ENCODE measurements at regions not wholly inside any gene's neighbourhood (a gene's known extent, or its start where the extent isn't known, plus 50 kb on each side); places are given as distances from the start of the nearest gene placed in this dataset.

DNA sequence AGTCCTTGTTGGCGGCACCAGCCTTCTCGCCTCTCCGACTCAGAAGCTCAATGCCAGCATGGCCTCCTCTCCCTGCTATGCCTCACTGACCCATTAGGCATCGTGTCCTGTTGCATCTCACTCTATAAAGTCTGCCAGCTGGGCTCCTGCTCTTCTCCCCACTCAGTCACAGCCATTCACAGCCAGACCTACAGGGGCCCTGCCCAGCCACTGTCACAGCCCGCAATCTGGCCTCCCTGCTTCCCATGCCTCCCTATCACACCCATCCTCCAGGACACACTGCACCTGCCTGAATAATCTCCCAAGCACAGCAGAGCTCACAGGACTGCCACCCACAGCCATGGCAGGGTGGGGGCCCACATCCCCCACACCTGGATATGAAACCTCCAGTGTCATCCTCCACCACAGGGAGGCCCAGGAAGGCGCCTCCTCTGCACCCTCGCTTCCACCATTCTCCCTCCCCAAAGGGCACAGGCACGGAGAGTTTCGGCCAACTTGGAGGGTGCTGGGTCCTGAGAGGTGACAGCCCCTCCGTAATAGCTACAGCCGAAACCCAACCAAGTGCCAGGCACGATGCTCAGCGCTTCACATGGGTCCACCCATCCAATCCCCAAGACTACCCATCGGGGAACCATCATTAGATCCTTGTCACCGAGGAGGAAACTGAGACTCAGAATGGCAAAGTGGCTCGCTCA is 370.3 kb downstream of the BCL11B start:
- no peak overlapping the region for H2AFZ ChIP-seq

DNA sequence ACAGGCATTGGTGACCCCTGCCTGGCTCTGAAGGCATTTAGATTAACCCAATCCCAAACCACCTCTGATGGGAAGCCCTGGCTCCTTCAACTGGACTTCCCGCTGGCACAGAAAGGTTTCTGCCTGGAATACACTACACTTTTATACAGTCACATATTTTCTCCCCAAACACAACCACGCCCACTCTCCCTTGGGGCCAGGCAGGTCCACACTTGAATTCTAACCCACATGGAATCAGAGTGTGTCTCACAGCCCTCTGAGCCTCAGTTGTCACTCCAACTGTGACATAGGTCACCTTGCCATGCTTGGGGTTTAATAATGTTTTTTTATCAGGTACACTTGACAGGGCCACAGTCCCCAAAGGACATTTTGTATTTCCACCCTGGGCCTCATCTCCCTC is 368.6 kb downstream of the BCL11B start:
- Histone ChIP-seq H3K79me2 (no peaks in the 10 kb centered on the region), H2AFZ (no peak overlapping the region), H3K27me3 (no peaks in the 10 kb centered on the region), H3K4me2 (no peak overlapping the region), H3K9me2 (replicated peaks; ENCODE audit: insufficient read depth) (no peaks in the 10 kb centered on the region), H3K9me3 (ENCODE audit: low read depth) (no peaks in the 10 kb centered on the region), H3K4me3 (no peak overlapping the region), H3K27ac (no peak overlapping the region), H4K20me1 (ENCODE audit: insufficient read depth, poor library complexity, severe bottlenecking) (no peaks in the 10 kb centered on the region), H3K4me1 (ENCODE audit: insufficient read depth) (peaks cover 10% of the 10 kb centered on the region), H3K36me3 (replicated peaks; ENCODE audit: insufficient read depth, low read depth) (no peaks in the 10 kb centered on the region)
- WGBS (ENCODE audit: low lambda C conversion rate, missing lambda C conversion rate): 87% methylated on average over 2 of the region's 2 CpGs
- no peak for TF ChIP-seq EZH2phosphoT487 (IDR thresholded peaks at IDR 0.05; ENCODE audit: low read depth, severe bottlenecking, unreplicated experiment)
- TF ChIP-seq, protein P1, sequence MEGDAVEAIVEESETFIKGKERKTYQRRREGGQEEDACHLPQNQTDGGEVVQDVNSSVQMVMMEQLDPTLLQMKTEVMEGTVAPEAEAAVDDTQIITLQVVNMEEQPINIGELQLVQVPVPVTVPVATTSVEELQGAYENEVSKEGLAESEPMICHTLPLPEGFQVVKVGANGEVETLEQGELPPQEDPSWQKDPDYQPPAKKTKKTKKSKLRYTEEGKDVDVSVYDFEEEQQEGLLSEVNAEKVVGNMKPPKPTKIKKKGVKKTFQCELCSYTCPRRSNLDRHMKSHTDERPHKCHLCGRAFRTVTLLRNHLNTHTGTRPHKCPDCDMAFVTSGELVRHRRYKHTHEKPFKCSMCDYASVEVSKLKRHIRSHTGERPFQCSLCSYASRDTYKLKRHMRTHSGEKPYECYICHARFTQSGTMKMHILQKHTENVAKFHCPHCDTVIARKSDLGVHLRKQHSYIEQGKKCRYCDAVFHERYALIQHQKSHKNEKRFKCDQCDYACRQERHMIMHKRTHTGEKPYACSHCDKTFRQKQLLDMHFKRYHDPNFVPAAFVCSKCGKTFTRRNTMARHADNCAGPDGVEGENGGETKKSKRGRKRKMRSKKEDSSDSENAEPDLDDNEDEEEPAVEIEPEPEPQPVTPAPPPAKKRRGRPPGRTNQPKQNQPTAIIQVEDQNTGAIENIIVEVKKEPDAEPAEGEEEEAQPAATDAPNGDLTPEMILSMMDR (IDR thresholded peaks at IDR 0.05; ENCODE audit: poor library complexity): no peak
- TF ChIP-seq EZH2 (IDR thresholded peaks at IDR 0.05; ENCODE audit: borderline replicate concordance): no peak
- no peak for DNase-seq (ENCODE audit: low spot score)

More for the DNA sequence above, 370.3 kb downstream of the BCL11B start:
- WGBS (ENCODE audit: low lambda C conversion rate, missing lambda C conversion rate): 94% methylated on average over 16 of the region's 16 CpGs
- H4K20me1 ChIP-seq (ENCODE audit: insufficient read depth, poor library complexity, severe bottlenecking): no peaks in the 10 kb centered on the region
- H3K79me2 ChIP-seq: no peaks in the 10 kb centered on the region
- H3K27me3 ChIP-seq: no peaks in the 10 kb centered on the region
- H3K9me3 ChIP-seq (ENCODE audit: low read depth): no peaks in the 10 kb centered on the region
- no peak for DNase-seq (ENCODE audit: low spot score)
- peaks cover 8% of the 10 kb centered on the region for H3K4me1 ChIP-seq (ENCODE audit: insufficient read depth)
- H3K27ac ChIP-seq: no peak overlapping the region
- H3K4me3 ChIP-seq: no peak overlapping the region
- H3K9me2 ChIP-seq (replicated peaks; ENCODE audit: insufficient read depth): no peaks in the 10 kb centered on the region
- H3K36me3 ChIP-seq (replicated peaks; ENCODE audit: insufficient read depth, low read depth): no peaks in the 10 kb centered on the region
- TF ChIP-seq, protein P1 (IDR thresholded peaks at IDR 0.05; ENCODE audit: poor library complexity): no peak
- TF ChIP-seq EZH2phosphoT487 (IDR thresholded peaks at IDR 0.05; ENCODE audit: low read depth, severe bottlenecking, unreplicated experiment): no peak
- no peak for TF ChIP-seq EZH2 (IDR thresholded peaks at IDR 0.05; ENCODE audit: borderline replicate concordance)
- no peak overlapping the region for H3K4me2 ChIP-seq

DNA sequence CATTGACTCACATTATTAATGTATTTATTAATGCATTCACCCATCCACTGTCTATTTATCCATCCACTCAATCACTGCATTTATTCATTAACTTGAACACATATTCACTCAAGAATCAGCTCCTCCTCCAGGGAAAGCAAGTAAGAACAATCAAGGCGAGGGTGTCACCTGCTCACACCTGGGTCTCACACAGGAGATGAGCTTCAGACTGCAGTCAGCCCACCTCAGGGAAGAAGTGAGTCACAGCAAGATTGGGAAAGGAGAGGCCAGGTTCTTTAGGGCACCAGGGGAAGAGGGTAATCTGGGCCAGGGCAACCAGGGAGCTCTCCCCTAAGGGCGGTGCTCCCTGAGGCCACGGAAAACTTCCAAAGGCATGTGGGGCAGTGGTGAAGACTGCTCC is 367.3 kb downstream of the BCL11B start:
- Histone ChIP-seq H3K4me2 (no peak overlapping the region), H2AFZ (no peak overlapping the region), H3K27me3 (no peaks in the 10 kb centered on the region), H3K79me2 (no peaks in the 10 kb centered on the region), H3K36me3 (replicated peaks; ENCODE audit: insufficient read depth, low read depth) (no peaks in the 10 kb centered on the region), H3K9me3 (ENCODE audit: low read depth) (no peaks in the 10 kb centered on the region), H3K4me3 (no peak overlapping the region), H4K20me1 (ENCODE audit: insufficient read depth, poor library complexity, severe bottlenecking) (no peaks in the 10 kb centered on the region), H3K27ac (no peak overlapping the region), H3K9me2 (replicated peaks; ENCODE audit: insufficient read depth) (no peaks in the 10 kb centered on the region), H3K4me1 (ENCODE audit: insufficient read depth) (peaks cover 10% of the 10 kb centered on the region)
- TF ChIP-seq EZH2phosphoT487 (IDR thresholded peaks at IDR 0.05; ENCODE audit: low read depth, severe bottlenecking, unreplicated experiment) (no peak), EZH2 (IDR thresholded peaks at IDR 0.05; ENCODE audit: borderline replicate concordance) (no peak)
- TF ChIP-seq, protein P1 (IDR thresholded peaks at IDR 0.05; ENCODE audit: poor library complexity): no peak
- WGBS (ENCODE audit: low lambda C conversion rate, missing lambda C conversion rate): 94% methylated on average over 3 of the region's 3 CpGs
- DNase-seq (ENCODE audit: low spot score): no peak
